CD14-positive monocyte (primary cell): ENCODE measurements at regions not wholly inside any gene's neighbourhood (a gene's known extent, or its start where the extent isn't known, plus 50 kb on each side); places are given as distances from the start of the nearest gene placed in this dataset.

ENCODE experiments used
- DNase-seq, 3 donors: peaks; one replicate each; pipeline ENCODE4 v3.0.0-alpha.2; 2011 to 2022
- H2AFZ ChIP-seq: 2 replicates; pipeline ENCODE4 v1.6.0; 2012; ENCODE audit warnings: mild to moderate bottlenecking, low read depth, low read length, inconsistent platforms; ENCODE audit not compliant: insufficient read depth, poor library complexity, severe bottlenecking
- H3K27ac ChIP-seq, 2 donors: 1 replicate in 1 of 2; 2 replicates in 1 of 2; pipeline ENCODE4 v1.5.1; 2012 to 2013; ENCODE audit warnings: low read length in 2 of 2, control low read depth in 1 of 2, inconsistent platforms in 1 of 2, low read depth in 1 of 2, mild to moderate bottlenecking in 1 of 2
- H3K27me3 ChIP-seq, 2 donors: one replicate each; pipeline versions ENCODE4 v1.6.0 to v1.6.1; 2011 to 2013; ENCODE audit warnings: low read length in 2 of 2; ENCODE audit not compliant: control insufficient read depth in 2 of 2, insufficient read depth in 2 of 2
- H3K36me3 ChIP-seq, 2 donors: replicated peaks in 1 of 2; 1 replicate in 1 of 2; 2 replicates in 1 of 2; pipeline versions ENCODE4 v1.5.1 to v1.6.1; 2012 to 2013; ENCODE audit warnings: low read length in 2 of 2, control low read depth in 1 of 2, inconsistent platforms in 1 of 2, mild to moderate bottlenecking in 1 of 2; ENCODE audit not compliant: insufficient read depth in 2 of 2, control insufficient read depth in 1 of 2
- H3K4me1 ChIP-seq, 2 donors: 1 replicate in 1 of 2; 2 replicates in 1 of 2; pipeline versions ENCODE4 v1.5.1 to v1.6.1; 2012 to 2013; ENCODE audit warnings: low read length in 2 of 2, control low read depth in 1 of 2, inconsistent platforms in 1 of 2, mild to moderate bottlenecking in 1 of 2, moderate library complexity in 1 of 2; ENCODE audit not compliant: insufficient read depth in 2 of 2, control insufficient read depth in 1 of 2
- H3K4me2 ChIP-seq: replicated peaks from 2 replicates; pipeline ENCODE3; 2012; ENCODE audit warnings: low read length, moderate library complexity, mild to moderate bottlenecking; ENCODE audit not compliant: poor library complexity, severe bottlenecking; ENCODE audit errors: extremely low read depth
- H3K4me3 ChIP-seq, 3 experiments: fragments of 200-600 bp in 1 of 3; sonication (generic) in 1 of 3; replicated peaks in 1 of 3; 1 replicate in 2 of 3; 2 replicates in 1 of 3; pipeline ENCODE4 v1.5.1; 2011 to 2013; ENCODE audit warnings: low read length in 3 of 3, mild to moderate bottlenecking in 3 of 3, control low read depth in 2 of 3, low read depth in 2 of 3, inconsistent platforms in 1 of 3, moderate library complexity in 1 of 3
- H3K79me2 ChIP-seq: 2 replicates; pipeline ENCODE4 v1.6.0; 2012; ENCODE audit warnings: mild to moderate bottlenecking, control low read depth, inconsistent platforms, low read length, moderate library complexity; ENCODE audit not compliant: insufficient read depth
- H3K9ac ChIP-seq: 2 replicates; pipeline ENCODE4 v1.6.0; 2017; ENCODE audit warnings: low read length, mild to moderate bottlenecking; ENCODE audit not compliant: insufficient read depth, poor library complexity, severe bottlenecking
- H3K9me3 ChIP-seq, 2 donors: replicated peaks in 1 of 2; 1 replicate in 1 of 2; 2 replicates in 1 of 2; pipeline versions ENCODE4 v1.5.1 to v1.6.1; 2012 to 2013; ENCODE audit warnings: low read length in 2 of 2, control low read depth in 1 of 2; ENCODE audit not compliant: control insufficient read depth in 1 of 2, insufficient read depth in 1 of 2
- H4K20me1 ChIP-seq: 2 replicates; pipeline ENCODE4 v1.6.0; 2012; ENCODE audit warnings: mild to moderate bottlenecking, low read length, control low read depth, moderate library complexity; ENCODE audit not compliant: insufficient read depth
- H3K27ac Mint-ChIP-seq, 7 donors: one replicate each; pipeline ENCODE4 v1.8.0; 2020; ENCODE audit warnings: mild to moderate bottlenecking in 7 of 7, mixed read lengths in 7 of 7, moderate library complexity in 6 of 7, inconsistent platforms in 2 of 7
- H3K27me3 Mint-ChIP-seq, 3 donors: one replicate each; pipeline ENCODE4 v1.8.0; 2021 to 2022; ENCODE audit warnings: low read depth in 3 of 3, mild to moderate bottlenecking in 3 of 3, mixed read lengths in 3 of 3, moderate library complexity in 3 of 3, inconsistent platforms in 1 of 3
- H3K36me3 Mint-ChIP-seq, 2 donors: one replicate each; pipeline ENCODE4 v1.8.0; 2020; ENCODE audit warnings: mixed read lengths in 2 of 2, inconsistent platforms in 1 of 2, mild to moderate bottlenecking in 1 of 2
- H3K4me1 Mint-ChIP-seq: one replicate; pipeline ENCODE4 v1.8.0; 2020; ENCODE audit warnings: mild to moderate bottlenecking, mixed read lengths
- H3K4me3 Mint-ChIP-seq, 2 donors: one replicate each; pipeline ENCODE4 v1.8.0; 2020; ENCODE audit warnings: mild to moderate bottlenecking in 2 of 2, mixed read lengths in 2 of 2, moderate library complexity in 1 of 2
- H3K9me3 Mint-ChIP-seq, 7 donors: one replicate each; pipeline ENCODE4 v1.8.0; 2020 to 2022; ENCODE audit warnings: mixed read lengths in 7 of 7, mild to moderate bottlenecking in 6 of 7, moderate library complexity in 6 of 7, inconsistent platforms in 2 of 7
- WGBS: methylation state at CpG from one replicate; pipeline ENCODE4 v1.1.5; 2013; ENCODE audit warnings: missing lambda C conversion rate; ENCODE audit not compliant: insufficient coverage; 5-methylcytosine and 5-hydroxymethylcytosine counted together
- intact Hi-C, 2 donors: fragments of 100-400 bp; cut with micrococcal nuclease; formaldehyde crosslinking; loops; one replicate each; pipeline versions ENCODE4 v1.15.0 to v1.15.1; 2023
- TF ChIP-seq, protein P1 (sequence below): fragments of 200-600 bp; IDR thresholded peaks from one replicate; pipeline ENCODE4 v1.8.0; 2022; ENCODE audit warnings: antibody characterized with exemption, mild to moderate bottlenecking

GRCh38 chr3:25854214-25854613, 64.3 kb downstream of the OXSM start:
- H3K4me3 Mint-ChIP-seq = no peak overlapping the region
- no peak overlapping the region for H2AFZ ChIP-seq
- peaks cover 1 to 3% (median 2%) of the 10 kb centered on the region in 3 donors for H3K27me3 Mint-ChIP-seq
- no peak overlapping the region for H3K4me3 ChIP-seq
- H3K27ac ChIP-seq = no peak overlapping the region
- TF ChIP-seq, protein P1, sequence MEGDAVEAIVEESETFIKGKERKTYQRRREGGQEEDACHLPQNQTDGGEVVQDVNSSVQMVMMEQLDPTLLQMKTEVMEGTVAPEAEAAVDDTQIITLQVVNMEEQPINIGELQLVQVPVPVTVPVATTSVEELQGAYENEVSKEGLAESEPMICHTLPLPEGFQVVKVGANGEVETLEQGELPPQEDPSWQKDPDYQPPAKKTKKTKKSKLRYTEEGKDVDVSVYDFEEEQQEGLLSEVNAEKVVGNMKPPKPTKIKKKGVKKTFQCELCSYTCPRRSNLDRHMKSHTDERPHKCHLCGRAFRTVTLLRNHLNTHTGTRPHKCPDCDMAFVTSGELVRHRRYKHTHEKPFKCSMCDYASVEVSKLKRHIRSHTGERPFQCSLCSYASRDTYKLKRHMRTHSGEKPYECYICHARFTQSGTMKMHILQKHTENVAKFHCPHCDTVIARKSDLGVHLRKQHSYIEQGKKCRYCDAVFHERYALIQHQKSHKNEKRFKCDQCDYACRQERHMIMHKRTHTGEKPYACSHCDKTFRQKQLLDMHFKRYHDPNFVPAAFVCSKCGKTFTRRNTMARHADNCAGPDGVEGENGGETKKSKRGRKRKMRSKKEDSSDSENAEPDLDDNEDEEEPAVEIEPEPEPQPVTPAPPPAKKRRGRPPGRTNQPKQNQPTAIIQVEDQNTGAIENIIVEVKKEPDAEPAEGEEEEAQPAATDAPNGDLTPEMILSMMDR = no peak
- no peaks in the 10 kb centered on the region for H3K4me1 ChIP-seq
- H3K27me3 ChIP-seq = no peaks in the 10 kb centered on the region
- intact Hi-C loops = loop anchor here in 1 of 2 donors (2.0 kb wide), 1 partner anchor 205 kb away; no protein-coding TSS in a partner anchor
- peaks cover 3 to 14% (median 9%) of the 10 kb centered on the region in 7 donors for H3K9me3 Mint-ChIP-seq
- H3K4me2 ChIP-seq = no peak overlapping the region
- no peaks in the 10 kb centered on the region for H3K79me2 ChIP-seq
- 83% methylated on average over 1 of the region's 1 CpG for WGBS
- DNase-seq = no peak
- H3K9me3 ChIP-seq = peaks cover 0 to 5% of the 10 kb centered on the region in 2 donors
- H3K36me3 ChIP-seq = no peaks in the 10 kb centered on the region
- no peak overlapping the region for H3K27ac Mint-ChIP-seq
- no peaks in the 10 kb centered on the region for H3K36me3 Mint-ChIP-seq
- no peak overlapping the region for H3K9ac ChIP-seq
- H4K20me1 ChIP-seq = no peaks in the 10 kb centered on the region
- H3K4me1 Mint-ChIP-seq = no peaks in the 10 kb centered on the region

DNA sequence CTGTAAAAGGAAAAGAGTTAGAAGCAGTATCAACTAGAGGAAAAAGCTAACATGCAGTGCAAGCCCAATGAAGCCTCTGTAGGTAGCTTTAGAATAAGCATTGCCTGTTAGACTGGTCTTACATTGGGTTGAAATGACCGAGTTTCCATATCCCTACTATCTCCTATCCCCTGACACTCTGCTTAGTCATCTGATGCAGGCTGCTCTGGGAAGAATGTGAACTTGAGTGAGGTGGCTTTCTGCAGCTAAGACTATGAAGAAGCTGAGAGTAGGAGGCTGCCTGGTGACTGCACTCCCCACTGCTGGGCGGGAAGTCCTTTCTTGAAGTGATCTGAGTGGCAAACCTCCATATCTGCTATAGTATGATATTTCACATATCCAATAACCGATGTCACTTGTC, 64.7 kb downstream of the OXSM start:
- Mint-ChIP-seq H3K27me3 (peaks cover 1 to 3% (median 2%) of the 10 kb centered on the region in 3 donors), H3K4me1 (no peaks in the 10 kb centered on the region), H3K27ac (no peak overlapping the region), H3K36me3 (no peaks in the 10 kb centered on the region), H3K9me3 (peaks cover 3 to 14% (median 9%) of the 10 kb centered on the region in 7 donors), H3K4me3 (no peak overlapping the region)
- H3K9ac ChIP-seq = no peak overlapping the region
- H3K79me2 ChIP-seq = no peaks in the 10 kb centered on the region
- H3K4me1 ChIP-seq = no peaks in the 10 kb centered on the region
- no peak overlapping the region for H3K4me2 ChIP-seq
- no peak overlapping the region for H3K27ac ChIP-seq
- intact Hi-C loops = loop anchor here (2.0 to 5.0 kb wide), 2 partner anchors 206 to 207 kb away; no protein-coding TSS in a partner anchor
- H3K27me3 ChIP-seq = no peaks in the 10 kb centered on the region
- DNase-seq = no peak
- no CpG with 5 or more reads among the region's 3 CpGs for WGBS
- H3K9me3 ChIP-seq = peaks cover 0 to 5% of the 10 kb centered on the region in 2 donors
- H4K20me1 ChIP-seq = no peaks in the 10 kb centered on the region
- no peaks in the 10 kb centered on the region for H3K36me3 ChIP-seq
- TF ChIP-seq, protein P1 = no peak
- H2AFZ ChIP-seq = no peak overlapping the region
- H3K4me3 ChIP-seq = no peak overlapping the region
